Activated T-cell treated with anti-CD3 and anti-CD28 coated beads, Interleukin-2, amount 50 U/mL, for 4 hours (primary cell): ENCODE measurements at regions not wholly inside any gene's neighbourhood (a gene's known extent, or its start where the extent isn't known, plus 50 kb on each side); places are given as distances from the start of the nearest gene placed in this dataset.
"Not testable (repeated sequence)": the region's sequence is repeated elsewhere in the genome, so short reads cannot be mapped to it uniquely, and the experiment has no call there.

Experiments used
- ATAC-seq, 2 donors: fragments of 200-7000 bp; cut with Tn5 transposase; one replicate each; pipeline ENCODE4 v1.10.0; 2021
- DNase-seq: peaks from one replicate; pipeline ENCODE4 v3.0.0-alpha.2; 2020
- H3K27me3 Mint-ChIP-seq: one replicate; pipeline ENCODE4 v1.8.0; 2021; ENCODE audit warnings: low read depth, mixed read lengths
- H3K36me3 Mint-ChIP-seq: one replicate; pipeline ENCODE4 v1.8.0; 2022; ENCODE audit warnings: mixed read lengths; ENCODE audit not compliant: insufficient read depth
- H3K4me1 Mint-ChIP-seq: one replicate; pipeline ENCODE4 v1.8.0; 2021; ENCODE audit warnings: low read depth, mixed read lengths
- H3K4me3 Mint-ChIP-seq: one replicate; pipeline ENCODE4 v1.8.0; 2021; ENCODE audit warnings: mild to moderate bottlenecking, moderate library complexity, mixed read lengths
- H3K9me3 Mint-ChIP-seq: one replicate; pipeline ENCODE4 v1.8.0; 2021; ENCODE audit warnings: mixed read lengths

GRCh38 chr20:52313341-52313963, 121.9 kb upstream of the ZFP64 start:
- H3K36me3 Mint-ChIP-seq, result peaks cover 2% of the 10 kb centered on the region
- ATAC-seq (no peak), DNase-seq (no peak)
- no peaks in the 10 kb centered on the region for H3K27me3 Mint-ChIP-seq
- H3K4me3 Mint-ChIP-seq, result no peak overlapping the region
- H3K4me1 Mint-ChIP-seq, result peaks cover 18% of the 10 kb centered on the region
- no peaks in the 10 kb centered on the region for H3K9me3 Mint-ChIP-seq

GRCh38 chr20:52312132-52312729, 120.7 kb upstream of the ZFP64 start:
- DNase-seq, result peak; percentile 45
- Mint-ChIP-seq H3K4me1 (peaks cover 24% of the 10 kb centered on the region), H3K27me3 (no peaks in the 10 kb centered on the region), H3K9me3 (no peaks in the 10 kb centered on the region), H3K4me3 (no peak overlapping the region), H3K36me3 (peaks cover 2% of the 10 kb centered on the region)
- peak; percentile 58 to 75 for ATAC-seq

GRCh38 chr20:52311209-52311794, 119.7 kb upstream of the ZFP64 start:
- H3K9me3 Mint-ChIP-seq, result no peaks in the 10 kb centered on the region
- no peak for DNase-seq
- H3K4me3 Mint-ChIP-seq, result no peak overlapping the region
- H3K36me3 Mint-ChIP-seq, result peaks cover 2% of the 10 kb centered on the region
- H3K4me1 Mint-ChIP-seq, result peaks cover 28% of the 10 kb centered on the region
- ATAC-seq, result no peak
- H3K27me3 Mint-ChIP-seq, result no peaks in the 10 kb centered on the region

- no peak for DNase-seq
- no peak overlapping the region for H3K4me3 Mint-ChIP-seq
Measured at GRCh38 chr20:52309181-52309580, 117.6 kb upstream of the ZFP64 start.

GRCh38 chr20:52306477-52306876, 114.9 kb upstream of the ZFP64 start:
- no peak for DNase-seq
- no peaks in the 10 kb centered on the region for H3K27me3 Mint-ChIP-seq

More at GRCh38 chr20:52309181-52309580, 117.6 kb upstream of the ZFP64 start:
- ATAC-seq, result no peak
- H3K9me3 Mint-ChIP-seq, result no peaks in the 10 kb centered on the region
- no peaks in the 10 kb centered on the region for H3K27me3 Mint-ChIP-seq
- peaks cover 38% of the 10 kb centered on the region for H3K4me1 Mint-ChIP-seq
- H3K36me3 Mint-ChIP-seq, result no peaks in the 10 kb centered on the region

GRCh38 chr20:52305858-52306257, 114.3 kb upstream of the ZFP64 start:
- no peaks in the 10 kb centered on the region for H3K27me3 Mint-ChIP-seq
- DNase-seq, result peak; percentile 14
- H3K4me1 Mint-ChIP-seq, result peaks cover 44% of the 10 kb centered on the region
- no peak overlapping the region for H3K4me3 Mint-ChIP-seq
- no peaks in the 10 kb centered on the region for H3K9me3 Mint-ChIP-seq
- H3K36me3 Mint-ChIP-seq, result no peaks in the 10 kb centered on the region
- peak; percentile 58 to 71 for ATAC-seq

More at GRCh38 chr20:52306477-52306876, 114.9 kb upstream of the ZFP64 start:
- Mint-ChIP-seq H3K4me1 (peaks cover 44% of the 10 kb centered on the region), H3K4me3 (no peak overlapping the region), H3K36me3 (no peaks in the 10 kb centered on the region), H3K9me3 (no peaks in the 10 kb centered on the region)
- ATAC-seq, result no peak

- H3K27me3 Mint-ChIP-seq, result no peaks in the 10 kb centered on the region
- H3K36me3 Mint-ChIP-seq, result no peaks in the 10 kb centered on the region
- ATAC-seq (no peak), DNase-seq (no peak)
- no peaks in the 10 kb centered on the region for H3K9me3 Mint-ChIP-seq
- H3K4me1 Mint-ChIP-seq, result peaks cover 44% of the 10 kb centered on the region
- no peak overlapping the region for H3K4me3 Mint-ChIP-seq
Measured at GRCh38 chr20:52305024-52305645, 113.6 kb upstream of the ZFP64 start.

- H3K9me3 Mint-ChIP-seq, result no peaks in the 10 kb centered on the region
- DNase-seq (no peak), ATAC-seq (no peak)
- no peak overlapping the region for H3K4me3 Mint-ChIP-seq
- H3K36me3 Mint-ChIP-seq, result no peaks in the 10 kb centered on the region
- H3K27me3 Mint-ChIP-seq, result no peaks in the 10 kb centered on the region
- H3K4me1 Mint-ChIP-seq, result peaks cover 44% of the 10 kb centered on the region
Measured at GRCh38 chr20:52303281-52303950, 111.8 kb upstream of the ZFP64 start.

- Mint-ChIP-seq H3K36me3 (no peaks in the 10 kb centered on the region), H3K9me3 (no peaks in the 10 kb centered on the region), H3K4me1 (peaks cover 42% of the 10 kb centered on the region), H3K4me3 (no peak overlapping the region), H3K27me3 (no peaks in the 10 kb centered on the region)
- ATAC-seq (no peak), DNase-seq (no peak)
Measured at GRCh38 chr20:52302736-52303135, 111.2 kb upstream of the ZFP64 start.

- not testable (repeated sequence) for H3K4me3 Mint-ChIP-seq, ATAC-seq, DNase-seq, H3K36me3 Mint-ChIP-seq, H3K27me3 Mint-ChIP-seq, H3K9me3 Mint-ChIP-seq
- peaks cover 36% of the 10 kb centered on the region for H3K4me1 Mint-ChIP-seq
Measured at GRCh38 chr20:52302051-52302450, 110.5 kb upstream of the ZFP64 start.

- peaks cover 2% of the 10 kb centered on the region for H3K27me3 Mint-ChIP-seq
- DNase-seq, result no peak
- H3K9me3 Mint-ChIP-seq, result peaks cover 9% of the 10 kb centered on the region
- H3K4me1 Mint-ChIP-seq, result no peaks in the 10 kb centered on the region
- no peak overlapping the region for H3K4me3 Mint-ChIP-seq
- no peak for ATAC-seq
- no peaks in the 10 kb centered on the region for H3K36me3 Mint-ChIP-seq
Measured at GRCh38 chr20:52295556-52295955, 104.0 kb upstream of the ZFP64 start.

GRCh38 chr20:52294106-52294628, 102.6 kb upstream of the ZFP64 start:
- Mint-ChIP-seq H3K27me3 (peaks cover 2% of the 10 kb centered on the region), H3K9me3 (peaks cover 9% of the 10 kb centered on the region), H3K4me1 (peaks cover under 1% of the 10 kb centered on the region), H3K36me3 (no peaks in the 10 kb centered on the region), H3K4me3 (no peak overlapping the region)
- ATAC-seq (no peak), DNase-seq (no peak)

- H3K27me3 Mint-ChIP-seq, result peaks cover 4% of the 10 kb centered on the region
- DNase-seq (no peak), ATAC-seq (no peak)
- no peak overlapping the region for H3K4me3 Mint-ChIP-seq
- H3K36me3 Mint-ChIP-seq, result no peaks in the 10 kb centered on the region
- H3K4me1 Mint-ChIP-seq, result peaks cover 4% of the 10 kb centered on the region
- peaks cover 9% of the 10 kb centered on the region for H3K9me3 Mint-ChIP-seq
Measured at GRCh38 chr20:52291109-52291508, 99.5 kb upstream of the ZFP64 start.

GRCh38 chr20:52290569-52290968, 99.0 kb upstream of the ZFP64 start:
- peaks cover 4% of the 10 kb centered on the region for H3K4me1 Mint-ChIP-seq
- H3K9me3 Mint-ChIP-seq, result peaks cover 9% of the 10 kb centered on the region
- no peaks in the 10 kb centered on the region for H3K36me3 Mint-ChIP-seq
- ATAC-seq (no peak), DNase-seq (no peak)
- no peak overlapping the region for H3K4me3 Mint-ChIP-seq
- H3K27me3 Mint-ChIP-seq, result peaks cover 4% of the 10 kb centered on the region
